GM12891 (cell line): ENCODE measurements at regions not wholly inside any gene's neighbourhood (a gene's known extent, or its start where the extent isn't known, plus 50 kb on each side); places are given as distances from the start of the nearest gene placed in this dataset.

Experiments
- POLR2A ChIP-seq: IDR thresholded peaks from 2 replicates; pipeline ENCODE4 v1.6.1; 2011; ENCODE audit warnings: low read depth, low read length, control low read depth
- POLR2AphosphoS5 ChIP-seq: IDR thresholded peaks from 2 replicates; pipeline ENCODE4 v1.6.1; 2011; ENCODE audit warnings: low read depth, low read length, control low read depth

DNA sequence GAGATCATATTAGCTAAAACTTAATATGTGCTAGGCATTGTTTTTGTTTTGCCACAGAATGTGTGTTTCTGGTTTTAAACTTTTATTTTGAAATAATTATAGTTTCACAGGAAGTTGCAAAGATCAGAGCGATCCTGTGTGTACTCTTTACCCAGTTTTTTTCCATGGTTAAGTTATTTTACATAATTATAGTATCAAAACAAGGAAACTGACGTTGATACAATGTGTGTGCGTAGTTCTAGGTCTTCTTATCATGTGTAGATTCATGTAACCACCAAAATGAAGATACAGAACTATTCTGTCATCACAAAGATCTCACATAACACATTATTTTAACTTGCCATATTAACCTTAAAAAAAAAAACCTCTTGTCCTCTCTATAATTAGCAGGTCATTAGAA is 69.2 kb downstream of the BLTP1 start:
- no peak for TF ChIP-seq POLR2A
- TF ChIP-seq POLR2AphosphoS5, result no peak
